GM21381 (cell line): ENCODE measurements at regions not wholly inside any gene's neighbourhood (a gene's known extent, or its start where the extent isn't known, plus 50 kb on each side); places are given as distances from the start of the nearest gene placed in this dataset.
"Not testable (repeated sequence)": the region's sequence is repeated elsewhere in the genome, so short reads cannot be mapped to it uniquely, and the experiment has no call there.

Experiments
- ATAC-seq: cut with Tn5 transposase; IDR thresholded peaks from one replicate; pipeline ENCODE4 v1.9.1; 2021; ENCODE audit warnings: mild to moderate bottlenecking, moderate library complexity; ENCODE audit not compliant: unreplicated experiment

- no peak for ATAC-seq
These were observed 184.3 kb upstream of the HMCN1 start for GRCh38 chr1:185549906-185550305.

GRCh38 chr1:185546029-185546428 is 188.2 kb upstream of the HMCN1 start:
- no peak for ATAC-seq

- no peak for ATAC-seq
These were observed 192.3 kb upstream of the HMCN1 start for GRCh38 chr1:185541871-185542301.

- no peak for ATAC-seq
These were observed 193.9 kb upstream of the HMCN1 start for GRCh38 chr1:185540295-185540694.

- no peak for ATAC-seq
These were observed 194.8 kb upstream of the HMCN1 start for GRCh38 chr1:185539277-185539943.

- ATAC-seq: not testable (repeated sequence)
These were observed 195.8 kb upstream of the HMCN1 start for GRCh38 chr1:185538309-185538898.

GRCh38 chr1:185537596-185537995 is 196.6 kb upstream of the HMCN1 start:
- no peak for ATAC-seq

- no peak for ATAC-seq
These were observed 197.8 kb upstream of the HMCN1 start for GRCh38 chr1:185536165-185536920.

GRCh38 chr1:185535621-185536020 is 198.6 kb upstream of the HMCN1 start:
- no peak for ATAC-seq

GRCh38 chr1:185534801-185535200 is 199.4 kb upstream of the HMCN1 start:
- ATAC-seq: no peak

- ATAC-seq: no peak
These were observed 200.6 kb upstream of the HMCN1 start for GRCh38 chr1:185533596-185533995.

- ATAC-seq: no peak
These were observed 201.3 kb upstream of the HMCN1 start for GRCh38 chr1:185532856-185533255.

GRCh38 chr1:185531838-185532237 is 202.4 kb upstream of the HMCN1 start:
- no peak for ATAC-seq

GRCh38 chr1:185530215-185530614 is 204.0 kb upstream of the HMCN1 start:
- no peak for ATAC-seq

- ATAC-seq: no peak
These were observed 204.5 kb upstream of the HMCN1 start for GRCh38 chr1:185529673-185530072.

- no peak for ATAC-seq
These were observed 206.0 kb upstream of the HMCN1 start for GRCh38 chr1:185528084-185528676.

GRCh38 chr1:185526344-185527307 is 207.6 kb upstream of the HMCN1 start:
- ATAC-seq: peak; percentile 100

- peak; percentile 80 for ATAC-seq
These were observed 203.3 kb upstream of the IVNS1ABP start for GRCh38 chr1:185520188-185520920.

- no peak for ATAC-seq
These were observed 200.9 kb upstream of the IVNS1ABP start for GRCh38 chr1:185517808-185518419.
